H1 (cell line): ENCODE measurements at regions not wholly inside any gene's neighbourhood (a gene's known extent, or its start where the extent isn't known, plus 50 kb on each side); places are given as distances from the start of the nearest gene placed in this dataset.

Experiments
- CTCF ChIA-PET: fragments of 300-600 bp; sonication (Branson Sonifier 250); formaldehyde crosslinking; loops from one replicate; lab custom pipeline; 2021; ENCODE audit not compliant: partially characterized antibody; lab: Charles Lee
- POLR2A ChIA-PET: fragments of 300-600 bp; sonication (Branson Sonifier 250); formaldehyde crosslinking; loops from one replicate; lab custom pipeline; 2021; ENCODE audit warnings: inconsistent platforms; ENCODE audit not compliant: partially characterized antibody; lab: Charles Lee
- DNase-seq, 2 experiments: peaks; one replicate each; pipeline versions ENCODE4 v3.0.0 to v3.0.0-alpha.2; 2010 to 2022; ENCODE audit warnings: low spot score in 2 of 2, low read depth in 1 of 2, mixed read lengths in 1 of 2
- FAIRE-seq: peaks from 2 replicates; lab custom pipeline; 2011; peaks lifted over from hg19 to GRCh38; lab: Jason Lieb, UNC
- H2AFZ ChIP-seq: 2 replicates; pipeline ENCODE4 v1.8.1; 2012; ENCODE audit warnings: low read length, inconsistent platforms
- H2AK5ac ChIP-seq: 2 replicates; pipeline ENCODE4 v1.6.1; 2013; ENCODE audit warnings: low read depth, low read length
- H2BK120ac ChIP-seq: replicated peaks from 2 replicates; pipeline ENCODE3; 2013; ENCODE audit warnings: low read depth, low read length, inconsistent platforms
- H2BK12ac ChIP-seq: 2 replicates; pipeline ENCODE4 v1.6.1; 2013; ENCODE audit warnings: low read depth, low read length
- H2BK15ac ChIP-seq: 2 replicates; pipeline ENCODE4 v1.6.1; 2013; ENCODE audit warnings: low read length
- H2BK20ac ChIP-seq: 2 replicates; pipeline ENCODE4 v1.6.1; 2013; ENCODE audit warnings: low read length
- H2BK5ac ChIP-seq: 2 replicates; pipeline ENCODE4 v1.6.1; 2013; ENCODE audit warnings: low read depth, low read length
- H3K14ac ChIP-seq: 2 replicates; pipeline ENCODE4 v1.6.1; 2013; ENCODE audit warnings: inconsistent platforms; ENCODE audit not compliant: insufficient read length
- H3K18ac ChIP-seq: 2 replicates; pipeline ENCODE4 v1.6.1; 2013; ENCODE audit warnings: low read length; ENCODE audit errors: extremely low read depth
- H3K23ac ChIP-seq: 2 replicates; pipeline ENCODE4 v1.6.1; 2013; ENCODE audit warnings: inconsistent platforms; ENCODE audit not compliant: insufficient read length
- H3K23me2 ChIP-seq: 2 replicates; pipeline ENCODE4 v1.6.1; 2013; ENCODE audit warnings: low read depth, low read length
- H3K27ac ChIP-seq: 2 replicates; pipeline ENCODE4 v1.6.1; 2011; ENCODE audit warnings: low read depth, low read length, inconsistent platforms
- H3K27me3 ChIP-seq, 4 experiments: replicated peaks in 1 of 4; 1 replicate in 1 of 4; 2 replicates in 3 of 4; pipeline versions ENCODE4 v1.6.1 to v1.8.1; 2011 to 2013; ENCODE audit warnings: low read length in 3 of 4, mild to moderate bottlenecking in 3 of 4, inconsistent platforms in 2 of 4, mixed read lengths in 2 of 4, moderate library complexity in 1 of 4; ENCODE audit not compliant: control insufficient read depth in 3 of 4, insufficient read depth in 3 of 4; ENCODE audit errors: extremely low read depth in 1 of 4
- H3K36me3 ChIP-seq, 4 experiments: 2 replicates each; pipeline versions ENCODE4 v1.6.1 to v1.8.1; 2011 to 2013; ENCODE audit warnings: mild to moderate bottlenecking in 4 of 4, low read length in 3 of 4, moderate library complexity in 2 of 4, control low read depth in 1 of 4, inconsistent platforms in 1 of 4; ENCODE audit not compliant: insufficient read depth in 4 of 4, control insufficient read depth in 2 of 4
- H3K4ac ChIP-seq: replicated peaks from 2 replicates; pipeline ENCODE3; 2013; ENCODE audit warnings: low read length, low read depth, mixed read lengths, inconsistent platforms; ENCODE audit not compliant: insufficient read length
- H3K4me1 ChIP-seq, 4 experiments: replicated peaks in 1 of 4; 1 replicate in 1 of 4; 2 replicates in 3 of 4; pipeline versions ENCODE4 v1.6.1 to v1.8.1; 2011 to 2013; ENCODE audit warnings: low read length in 3 of 4, inconsistent platforms in 2 of 4, mixed read lengths in 1 of 4; ENCODE audit not compliant: insufficient read depth in 4 of 4, control insufficient read depth in 3 of 4
- H3K4me2 ChIP-seq, 2 experiments: 2 replicates each; pipeline versions ENCODE4 v1.6.1 to v1.8.1; 2011 to 2013; ENCODE audit warnings: low read depth in 2 of 2, low read length in 2 of 2, control low read depth in 1 of 2, inconsistent platforms in 1 of 2, mild to moderate bottlenecking in 1 of 2; ENCODE audit not compliant: insufficient read depth in 1 of 2
- H3K4me3 ChIP-seq, 4 experiments: fragments of 200-600, 300-600 bp in 1 of 4; sonication (generic), shearing (Covaris generic), sonication (Bioruptor Twin) in 1 of 4; 2 replicates each; pipeline versions ENCODE4 v1.5.1 to v1.8.1; 2011 to 2016; ENCODE audit warnings: low read length in 4 of 4, low read depth in 3 of 4, control low read depth in 2 of 4, inconsistent platforms in 2 of 4, mild to moderate bottlenecking in 2 of 4, mixed read lengths in 1 of 4, moderate library complexity in 1 of 4; ENCODE audit not compliant: insufficient read depth in 2 of 4; ENCODE audit errors: extremely low read depth in 1 of 4
- H3K56ac ChIP-seq: replicated peaks from 2 replicates; pipeline ENCODE3; 2013; ENCODE audit warnings: low read depth, mild to moderate bottlenecking, mixed read lengths, low read length, inconsistent platforms; ENCODE audit not compliant: insufficient read length
- H3K79me1 ChIP-seq: 2 replicates; pipeline ENCODE4 v1.6.1; 2013; ENCODE audit warnings: low read depth, low read length, control low read depth
- H3K79me2 ChIP-seq, 2 experiments: 2 replicates each; pipeline versions ENCODE4 v1.6.1 to v1.8.1; 2012 to 2013; ENCODE audit warnings: low read length in 2 of 2, mild to moderate bottlenecking in 2 of 2, inconsistent platforms in 1 of 2; ENCODE audit not compliant: insufficient read depth in 2 of 2, control insufficient read depth in 1 of 2
- H3K9ac ChIP-seq, 4 experiments: replicated peaks in 1 of 4; 1 replicate in 1 of 4; 2 replicates in 3 of 4; pipeline versions ENCODE4 v1.6.1 to v1.8.1; 2011 to 2013; ENCODE audit warnings: low read depth in 3 of 4, low read length in 3 of 4, control low read depth in 2 of 4, mild to moderate bottlenecking in 2 of 4, moderate library complexity in 2 of 4, inconsistent platforms in 1 of 4; ENCODE audit errors: extremely low read depth in 1 of 4
- H3K9me3 ChIP-seq, 2 experiments: 2 replicates each; pipeline versions ENCODE4 v1.6.1 to v1.8.1; 2012 to 2013; ENCODE audit warnings: mild to moderate bottlenecking in 2 of 2, moderate library complexity in 2 of 2, control low read depth in 1 of 2, inconsistent platforms in 1 of 2, low read depth in 1 of 2, low read length in 1 of 2, mixed read lengths in 1 of 2; ENCODE audit not compliant: insufficient read depth in 2 of 2
- H4K20me1 ChIP-seq, 2 experiments: replicated peaks in 1 of 2; 2 replicates each; pipeline versions ENCODE3 to v1.8.1; 2011 to 2013; ENCODE audit warnings: inconsistent platforms in 2 of 2, low read length in 2 of 2, mild to moderate bottlenecking in 1 of 2; ENCODE audit not compliant: insufficient read depth in 2 of 2, control insufficient read depth in 1 of 2
- H4K5ac ChIP-seq: 2 replicates; pipeline ENCODE4 v1.6.1; 2013; ENCODE audit warnings: low read length, low read depth, mixed read lengths, inconsistent platforms; ENCODE audit not compliant: insufficient read length
- H4K8ac ChIP-seq: 2 replicates; pipeline ENCODE4 v1.8.0; 2013; ENCODE audit warnings: mild to moderate bottlenecking, moderate library complexity, low read length, inconsistent platforms; ENCODE audit not compliant: insufficient read depth; ENCODE audit errors: extremely low read depth
- H4K91ac ChIP-seq: replicated peaks from 2 replicates; pipeline ENCODE3; 2013; ENCODE audit warnings: low read length, mixed read lengths, inconsistent platforms; ENCODE audit not compliant: insufficient read length
- BRCA1 ChIP-seq: IDR thresholded peaks from 2 replicates; pipeline ENCODE4 v1.6.1; 2012; ENCODE audit warnings: low read depth, low read length, improper control_type of control experiment
- CHD2 ChIP-seq: IDR thresholded peaks from 2 replicates; pipeline ENCODE4 v1.6.1; 2012; ENCODE audit warnings: low read length, improper control_type of control experiment
- CTBP2 ChIP-seq: IDR thresholded peaks from 2 replicates; pipeline ENCODE4 v1.7.0; 2011; ENCODE audit warnings: borderline replicate concordance, mild to moderate bottlenecking, moderate library complexity, mixed read lengths, low read length; ENCODE audit not compliant: insufficient read depth, insufficient read length
- FOSL1 ChIP-seq: IDR thresholded peaks from 2 replicates; pipeline ENCODE4 v1.6.1; 2011; ENCODE audit warnings: mild to moderate bottlenecking, low read depth, low read length, moderate library complexity; ENCODE audit not compliant: insufficient read depth
- JUND ChIP-seq: IDR thresholded peaks from 2 replicates; pipeline ENCODE4 v1.6.1; 2011; ENCODE audit warnings: mild to moderate bottlenecking, improper control_type of control experiment, low read length
- KDM1A ChIP-seq: fragments of 200-600, 300-600 bp; sonication (generic); IDR thresholded peaks from 2 replicates; pipeline ENCODE4 v1.7.1; 2016; ENCODE audit warnings: mild to moderate bottlenecking, low read length, borderline replicate concordance
- SIN3A ChIP-seq, 2 experiments: IDR thresholded peaks in 1 of 2; conservative IDR thresholded peaks in 1 of 2; 2 replicates each; pipeline ENCODE4 v1.6.1; 2011 to 2012; ENCODE audit warnings: low read length in 2 of 2, improper control_type of control experiment in 1 of 2, low read depth in 1 of 2, mild to moderate bottlenecking in 1 of 2
- SIRT6 ChIP-seq: IDR thresholded peaks from one replicate; pipeline ENCODE4 v1.7.1; 2012; ENCODE audit warnings: low read length, inconsistent platforms
- SIX5 ChIP-seq: IDR thresholded peaks from 2 replicates; pipeline ENCODE4 v1.6.1; 2011; ENCODE audit warnings: mild to moderate bottlenecking, low read depth, low read length
- SP1 ChIP-seq: IDR thresholded peaks from 2 replicates; pipeline ENCODE4 v1.6.1; 2011; ENCODE audit warnings: low read depth, low read length
- WGBS, 2 experiments: shearing (Covaris generic) in 1 of 2; methylation state at CpG; one replicate each; pipeline versions ENCODE4 v1.1.6 to v1.1.7; 2013 to 2015; ENCODE audit warnings: low lambda C conversion rate in 2 of 2, mixed read lengths in 2 of 2, inconsistent platforms in 1 of 2, low coverage in 1 of 2, missing lambda C conversion rate in 1 of 2; ENCODE audit not compliant: insufficient replicate concordance in 2 of 2, insufficient coverage in 1 of 2, insufficient read length in 1 of 2; ENCODE audit errors: extremely low coverage in 1 of 2, missing lambda C conversion rate in 1 of 2; 5-methylcytosine and 5-hydroxymethylcytosine counted together
- TF ChIP-seq, protein P1 (sequence below): IDR thresholded peaks from 2 replicates; pipeline ENCODE4 v1.6.1; 2011; ENCODE audit warnings: low read depth, mild to moderate bottlenecking, low read length; ENCODE audit not compliant: insufficient read depth

DNA sequence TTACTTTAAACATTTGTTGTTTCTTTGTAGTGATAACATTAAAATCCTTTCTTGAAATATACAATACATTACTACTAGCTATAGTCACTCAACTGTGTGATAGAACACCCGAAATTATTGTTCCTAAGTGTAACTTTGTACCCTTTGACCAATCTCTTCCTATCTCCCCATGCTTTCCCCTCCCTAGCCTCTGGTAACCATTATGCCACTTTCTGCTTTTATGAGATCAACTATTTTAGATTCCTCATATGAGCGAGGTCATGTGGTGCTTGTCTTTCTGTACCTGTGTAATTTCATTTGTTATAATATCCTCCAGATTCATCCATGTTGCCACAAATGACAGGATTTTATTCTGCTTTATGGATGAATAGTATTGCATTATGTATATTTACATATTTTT lies 629.0 kb downstream of the USP25 start:
- Histone ChIP-seq H2AFZ (no peak overlapping the region), H2BK20ac (no peak overlapping the region), H2BK120ac (no peak overlapping the region), H2BK15ac (no peak overlapping the region), H3K4me3 (no peak overlapping the region), H3K9ac (no peak overlapping the region), H3K9me3 (no peaks in the 10 kb centered on the region), H3K79me2 (no peaks in the 10 kb centered on the region), H3K4ac (no peak overlapping the region), H4K5ac (no peak overlapping the region), H3K27me3 (no peaks in the 10 kb centered on the region), H2BK12ac (no peak overlapping the region), H3K27ac (no peak overlapping the region), H4K20me1 (no peaks in the 10 kb centered on the region), H3K4me2 (no peak overlapping the region), H4K8ac (no peak overlapping the region), H3K18ac (no peak overlapping the region), H3K23ac (no peak overlapping the region), H2BK5ac (no peak overlapping the region), H3K56ac (no peak overlapping the region), H4K91ac (no peak overlapping the region), H3K36me3 (no peaks in the 10 kb centered on the region), H3K14ac (no peak overlapping the region)
- DNase-seq = no peak
- POLR2A ChIA-PET = no interaction called here
- TF ChIP-seq SIX5 = no peak
- no peak for TF ChIP-seq SP1
- no peak for TF ChIP-seq BRCA1
- no peak for TF ChIP-seq CTBP2
- no peak for TF ChIP-seq JUND
- no peak for TF ChIP-seq FOSL1
- TF ChIP-seq, protein P1, sequence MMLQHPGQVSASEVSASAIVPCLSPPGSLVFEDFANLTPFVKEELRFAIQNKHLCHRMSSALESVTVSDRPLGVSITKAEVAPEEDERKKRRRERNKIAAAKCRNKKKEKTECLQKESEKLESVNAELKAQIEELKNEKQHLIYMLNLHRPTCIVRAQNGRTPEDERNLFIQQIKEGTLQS = no peak
- TF ChIP-seq SIRT6 = no peak
- no peak for TF ChIP-seq CHD2
- no peak for TF ChIP-seq SIN3A (conservative IDR thresholded peaks at IDR 0.05 in 1 of 2, IDR thresholded peaks at IDR 0.05 in 1 of 2; ENCODE audit: low read depth in 1 of 2, low read length in 2 of 2)
- no peak for TF ChIP-seq KDM1A
- TF ChIP-seq, all 59 proteins: peak for 0
- CTCF ChIA-PET = interaction anchor here (0.6 kb wide), 1 partner anchor 97 kb away, joined by 3 read pairs; no protein-coding TSS in a partner anchor
- no peaks in the 10 kb centered on the region for H3K79me1 ChIP-seq
- H3K4me1 ChIP-seq = no peaks in the 10 kb centered on the region
- H2AK5ac ChIP-seq = no peak overlapping the region
- 83% methylated on average over 2 of the region's 2 CpGs; no CpG with 5 or more reads in 1 of the 2 experiments for WGBS, 2 experiments
- no peak for FAIRE-seq
- H3K23me2 ChIP-seq = no peaks in the 10 kb centered on the region
